Peyer's patch (tissue), 4 donors: ENCODE measurements at regions not wholly inside any gene's neighbourhood (a gene's known extent, or its start where the extent isn't known, plus 50 kb on each side); places are given as distances from the start of the nearest gene placed in this dataset.

Experiments
- CTCF ChIP-seq, 6 experiments: fragments of 450-650 bp in 4 of 6; fragments of 200-600 bp in 2 of 6; sonication (generic) in 1 of 6; IDR thresholded peaks; one replicate each; pipeline ENCODE4 v1.5.1; 2017 to 2019; ENCODE audit warnings: antibody characterized with exemption in 6 of 6, mild to moderate bottlenecking in 3 of 6, moderate library complexity in 1 of 6
- POLR2A ChIP-seq, 2 donors: fragments of 450-650 bp; IDR thresholded peaks; one replicate each; pipeline ENCODE4 v1.5.1; 2017; ENCODE audit warnings: antibody characterized with exemption in 2 of 2, mild to moderate bottlenecking in 2 of 2, moderate library complexity in 2 of 2

GRCh38 chr14:104297721-104298401, 159.5 kb downstream of the KIF26A start:
- no peak for TF ChIP-seq CTCF (IDR thresholded peaks at IDR 0.05)
- TF ChIP-seq POLR2A (IDR thresholded peaks at IDR 0.05) = no peak
